Upper lobe of left lung (tissue), 4 donors: ENCODE measurements at regions not wholly inside any gene's neighbourhood (a gene's known extent, or its start where the extent isn't known, plus 50 kb on each side); places are given as distances from the start of the nearest gene placed in this dataset.

Experiments used
- POLR2A ChIP-seq, 4 donors: fragments of 450-650 bp; IDR thresholded peaks; one replicate each; pipeline ENCODE4 v1.5.1; 2016 to 2017; ENCODE audit warnings: antibody characterized with exemption in 4 of 4, mild to moderate bottlenecking in 2 of 4
- TF ChIP-seq, protein P1 (sequence below), 6 experiments: fragments of 450-650 bp in 4 of 6; fragments of 200-600 bp in 2 of 6; sonication (generic) in 2 of 6; IDR thresholded peaks; one replicate each; pipeline ENCODE4 v1.5.1; 2016 to 2019; ENCODE audit warnings: antibody characterized with exemption in 6 of 6

DNA sequence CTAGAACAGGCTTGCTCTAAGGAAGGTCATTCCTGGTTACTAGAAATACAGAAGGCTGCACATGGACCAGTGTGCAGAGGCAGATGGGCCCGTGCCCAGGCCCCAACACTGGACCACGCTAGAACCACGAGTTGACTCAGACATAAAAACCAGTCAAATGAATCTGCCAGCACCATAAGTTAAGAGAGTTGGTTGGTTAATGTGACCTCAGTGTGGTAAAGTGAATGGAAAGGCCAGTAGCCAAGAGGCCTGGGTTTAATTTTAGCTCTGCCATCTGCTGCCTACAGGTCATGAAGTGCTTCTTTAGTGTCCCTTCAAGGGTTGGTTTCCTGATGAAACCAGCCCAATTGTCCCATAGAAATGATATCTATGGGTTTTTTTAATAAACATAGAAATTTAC, 329.6 kb upstream of the NRP1 start:
- TF ChIP-seq POLR2A (IDR thresholded peaks at IDR 0.05): no peak
- TF ChIP-seq, protein P1, sequence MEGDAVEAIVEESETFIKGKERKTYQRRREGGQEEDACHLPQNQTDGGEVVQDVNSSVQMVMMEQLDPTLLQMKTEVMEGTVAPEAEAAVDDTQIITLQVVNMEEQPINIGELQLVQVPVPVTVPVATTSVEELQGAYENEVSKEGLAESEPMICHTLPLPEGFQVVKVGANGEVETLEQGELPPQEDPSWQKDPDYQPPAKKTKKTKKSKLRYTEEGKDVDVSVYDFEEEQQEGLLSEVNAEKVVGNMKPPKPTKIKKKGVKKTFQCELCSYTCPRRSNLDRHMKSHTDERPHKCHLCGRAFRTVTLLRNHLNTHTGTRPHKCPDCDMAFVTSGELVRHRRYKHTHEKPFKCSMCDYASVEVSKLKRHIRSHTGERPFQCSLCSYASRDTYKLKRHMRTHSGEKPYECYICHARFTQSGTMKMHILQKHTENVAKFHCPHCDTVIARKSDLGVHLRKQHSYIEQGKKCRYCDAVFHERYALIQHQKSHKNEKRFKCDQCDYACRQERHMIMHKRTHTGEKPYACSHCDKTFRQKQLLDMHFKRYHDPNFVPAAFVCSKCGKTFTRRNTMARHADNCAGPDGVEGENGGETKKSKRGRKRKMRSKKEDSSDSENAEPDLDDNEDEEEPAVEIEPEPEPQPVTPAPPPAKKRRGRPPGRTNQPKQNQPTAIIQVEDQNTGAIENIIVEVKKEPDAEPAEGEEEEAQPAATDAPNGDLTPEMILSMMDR (IDR thresholded peaks at IDR 0.05): no peak
